H9 (cell line): ENCODE measurements at regions not wholly inside any gene's neighbourhood (a gene's known extent, or its start where the extent isn't known, plus 50 kb on each side); places are given as distances from the start of the nearest gene placed in this dataset.

ENCODE experiments used
- DNase-seq: peaks from one replicate; pipeline ENCODE4 v3.0.0-alpha.2; 2017
- H2AFZ ChIP-seq: one replicate; pipeline ENCODE4 v1.6.1; 2013; ENCODE audit warnings: mild to moderate bottlenecking, low read length, control low read depth, moderate library complexity
- H2AK5ac ChIP-seq: 2 replicates; pipeline ENCODE4 v1.6.1; 2013; ENCODE audit warnings: low read length, control low read depth, mixed read lengths; ENCODE audit not compliant: insufficient read length
- H2BK120ac ChIP-seq: one replicate; pipeline ENCODE4 v1.6.1; 2013; ENCODE audit warnings: low read depth, mild to moderate bottlenecking, low read length, control low read depth, inconsistent platforms; ENCODE audit not compliant: poor library complexity, severe bottlenecking
- H2BK12ac ChIP-seq: 2 replicates; pipeline ENCODE4 v1.6.1; 2013; ENCODE audit warnings: low read length, control low read depth, mixed read lengths, low read depth; ENCODE audit not compliant: insufficient read length
- H2BK15ac ChIP-seq: 2 replicates; pipeline ENCODE4 v1.6.1; 2013; ENCODE audit warnings: low read depth, low read length, control low read depth
- H2BK20ac ChIP-seq: one replicate; pipeline ENCODE4 v1.6.1; 2013; ENCODE audit warnings: low read depth, mild to moderate bottlenecking, low read length, control low read depth, inconsistent platforms; ENCODE audit not compliant: poor library complexity, severe bottlenecking
- H2BK5ac ChIP-seq: 2 replicates; pipeline ENCODE4 v1.6.1; 2013; ENCODE audit warnings: low read length, control low read depth, mixed read lengths; ENCODE audit not compliant: insufficient read length
- H3K14ac ChIP-seq: 2 replicates; pipeline ENCODE4 v1.6.1; 2013; ENCODE audit warnings: low read length, control low read depth; ENCODE audit not compliant: insufficient read depth
- H3K18ac ChIP-seq: 2 replicates; pipeline ENCODE4 v1.6.1; 2013; ENCODE audit warnings: low read depth, mild to moderate bottlenecking, mixed read lengths, low read length, control low read depth; ENCODE audit not compliant: insufficient read length
- H3K23ac ChIP-seq: 2 replicates; pipeline ENCODE4 v1.6.1; 2013; ENCODE audit warnings: low read length, control low read depth, mixed read lengths, low read depth; ENCODE audit not compliant: insufficient read length
- H3K23me2 ChIP-seq: 2 replicates; pipeline ENCODE4 v1.6.1; 2013; ENCODE audit warnings: low read depth, mild to moderate bottlenecking, mixed read lengths, low read length, control low read depth; ENCODE audit not compliant: insufficient read length, poor library complexity, severe bottlenecking
- H3K27ac ChIP-seq: 2 replicates; pipeline ENCODE4 v1.5.1; 2013; ENCODE audit warnings: low read length, control low read depth, mixed read lengths, low read depth; ENCODE audit not compliant: insufficient read length
- H3K27me3 ChIP-seq: 2 replicates; pipeline ENCODE4 v1.6.1; 2013; ENCODE audit warnings: low read length, control low read depth, inconsistent platforms; ENCODE audit not compliant: insufficient read depth
- H3K4ac ChIP-seq: 2 replicates; pipeline ENCODE4 v1.6.1; 2013; ENCODE audit warnings: low read depth, mild to moderate bottlenecking, control low read depth, inconsistent platforms, low read length, moderate library complexity
- H3K4me1 ChIP-seq: 2 replicates; pipeline ENCODE4 v1.6.1; 2013; ENCODE audit warnings: low read length, control low read depth, inconsistent platforms; ENCODE audit not compliant: insufficient read depth
- H3K4me2 ChIP-seq: 2 replicates; pipeline ENCODE4 v1.6.1; 2013; ENCODE audit warnings: low read length, control low read depth, mixed read lengths; ENCODE audit not compliant: insufficient read length, insufficient read depth
- H3K56ac ChIP-seq: 2 replicates; pipeline ENCODE4 v1.6.1; 2013; ENCODE audit warnings: low read depth, mild to moderate bottlenecking, mixed read lengths, low read length, control low read depth; ENCODE audit not compliant: insufficient read length
- H3K79me1 ChIP-seq: 2 replicates; pipeline ENCODE4 v1.6.1; 2013; ENCODE audit warnings: low read depth, mild to moderate bottlenecking, moderate library complexity, low read length, control low read depth, inconsistent platforms; ENCODE audit not compliant: insufficient read depth, poor library complexity, severe bottlenecking
- H3K79me2 ChIP-seq: 2 replicates; pipeline ENCODE4 v1.6.1; 2013; ENCODE audit warnings: low read length, control low read depth, inconsistent platforms; ENCODE audit not compliant: insufficient read depth
- H3K9ac ChIP-seq: 2 replicates; pipeline ENCODE4 v1.6.1; 2013; ENCODE audit warnings: low read length, control low read depth, mixed read lengths; ENCODE audit not compliant: insufficient read length; ENCODE audit errors: extremely low read depth
- H3K9me3 ChIP-seq: one replicate; pipeline ENCODE4 v1.6.1; 2013; ENCODE audit warnings: low read depth, low read length, inconsistent platforms; ENCODE audit not compliant: control insufficient read depth
- H3T11ph ChIP-seq: one replicate; pipeline ENCODE4 v1.6.1; 2013; ENCODE audit warnings: mild to moderate bottlenecking, low read length, control low read depth, inconsistent platforms
- H4K20me1 ChIP-seq: one replicate; pipeline ENCODE4 v1.6.1; 2013; ENCODE audit not compliant: control insufficient read depth, insufficient read length, insufficient read depth
- H4K5ac ChIP-seq: 2 replicates; pipeline ENCODE4 v1.6.1; 2013; ENCODE audit warnings: low read depth, mild to moderate bottlenecking, mixed read lengths, low read length, control low read depth; ENCODE audit not compliant: insufficient read length
- H4K8ac ChIP-seq: replicated peaks from 2 replicates; pipeline ENCODE4 v1.6.1; 2013; ENCODE audit warnings: low read length, control low read depth, mixed read lengths, low read depth; ENCODE audit not compliant: insufficient read length
- H4K91ac ChIP-seq: 2 replicates; pipeline ENCODE4 v1.6.1; 2013; ENCODE audit warnings: low read depth, mild to moderate bottlenecking, moderate library complexity, mixed read lengths, low read length, control low read depth; ENCODE audit not compliant: insufficient read length
- H3K27ac Mint-ChIP-seq, 3 experiments: 2 replicates in 2 of 3; 3 replicates in 1 of 3; pipeline ENCODE4 v1.8.0; 2020 to 2021; ENCODE audit warnings: mixed read lengths in 3 of 3, mild to moderate bottlenecking in 1 of 3, moderate library complexity in 1 of 3
- H3K27me3 Mint-ChIP-seq: 2 replicates; pipeline ENCODE4 v1.8.0; 2021; ENCODE audit warnings: low read depth, mild to moderate bottlenecking, moderate library complexity, mixed read lengths
- H3K36me3 Mint-ChIP-seq, 3 experiments: 2 replicates in 2 of 3; 3 replicates in 1 of 3; pipeline ENCODE4 v1.8.0; 2020 to 2021; ENCODE audit warnings: low read depth in 3 of 3, mixed read lengths in 3 of 3; ENCODE audit not compliant: insufficient read depth in 1 of 3
- H3K4me1 Mint-ChIP-seq, 2 experiments: 2 replicates each; pipeline ENCODE4 v1.8.0; 2020; ENCODE audit warnings: mixed read lengths in 2 of 2
- H3K4me3 Mint-ChIP-seq, 2 experiments: 2 replicates in 1 of 2; 3 replicates in 1 of 2; pipeline ENCODE4 v1.8.0; 2020 to 2021; ENCODE audit warnings: mild to moderate bottlenecking in 2 of 2, mixed read lengths in 2 of 2, moderate library complexity in 1 of 2
- H3K9me3 Mint-ChIP-seq, 2 experiments: 2 replicates in 1 of 2; 3 replicates in 1 of 2; pipeline ENCODE4 v1.8.0; 2020; ENCODE audit warnings: mild to moderate bottlenecking in 2 of 2, mixed read lengths in 2 of 2, moderate library complexity in 1 of 2
- CTCF ChIP-seq: fragments of 200-600 bp; sonication (generic); conservative IDR thresholded peaks from 3 replicates; pipeline ENCODE4 v1.8.0; 2021; ENCODE audit warnings: antibody characterized with exemption, mild to moderate bottlenecking
- WGBS: extraction: QIAGEN DNeasy Blood & Tissue Kit; methylation state at CpG from one replicate; pipeline ENCODE4 v1.1.7; 2013; ENCODE audit warnings: missing lambda C conversion rate, low lambda C conversion rate, mixed read lengths; ENCODE audit not compliant: insufficient read length; ENCODE audit errors: extremely low coverage; 5-methylcytosine and 5-hydroxymethylcytosine counted together

GRCh38 chr9:20023210-20023905 is 234.5 kb upstream of the SLC24A2 start:
- H3K4me3 Mint-ChIP-seq: no peak overlapping the region
- no CpG with 5 or more reads among the region's 1 CpG for WGBS
- no peak overlapping the region for H3K27ac ChIP-seq

More at GRCh38 chr9:20023210-20023905, 234.5 kb upstream of the SLC24A2 start:
- H2BK5ac ChIP-seq: no peak overlapping the region
- H3K4me1 ChIP-seq: no peaks in the 10 kb centered on the region; the same call in 1 of the 2 replicates
- no peaks in the 10 kb centered on the region for H3K27me3 ChIP-seq
- no peak overlapping the region for H3K4me2 ChIP-seq
- no peak overlapping the region for H3K9ac ChIP-seq
- no peak overlapping the region for H3K14ac ChIP-seq
- no peaks in the 10 kb centered on the region for H3K79me2 ChIP-seq
- no peak overlapping the region for H2BK12ac ChIP-seq
- H3K4me1 Mint-ChIP-seq: peaks cover 0 to 5% of the 10 kb centered on the region in 2 experiments; a peak in 1 of 4 replicates
- no peak overlapping the region; a peak in 1 of 7 replicates for H3K27ac Mint-ChIP-seq
- no peak overlapping the region for H3K56ac ChIP-seq
- no peak overlapping the region for H4K8ac ChIP-seq
- no peaks in the 10 kb centered on the region for H3K23me2 ChIP-seq
- no peaks in the 10 kb centered on the region for H3K9me3 ChIP-seq
- no peaks in the 10 kb centered on the region for H3K9me3 Mint-ChIP-seq
- H4K91ac ChIP-seq: no peak overlapping the region
- no peak overlapping the region for H2BK120ac ChIP-seq
- no peak overlapping the region for H2AK5ac ChIP-seq
- H2BK20ac ChIP-seq: no peak overlapping the region
- no peak overlapping the region for H2BK15ac ChIP-seq
- no peak overlapping the region for H2AFZ ChIP-seq
- no peaks in the 10 kb centered on the region for H3K36me3 Mint-ChIP-seq
- no peak overlapping the region for H4K5ac ChIP-seq
- no peak for TF ChIP-seq CTCF
- H3T11ph ChIP-seq: no peak overlapping the region
- no peaks in the 10 kb centered on the region for H3K79me1 ChIP-seq
- no peak overlapping the region for H3K18ac ChIP-seq
- H4K20me1 ChIP-seq: no peaks in the 10 kb centered on the region
- H3K23ac ChIP-seq: no peak overlapping the region
- H3K27me3 Mint-ChIP-seq: no peaks in the 10 kb centered on the region
- DNase-seq: no peak
- no peak overlapping the region for H3K4ac ChIP-seq
